Glutamatergic neuron (in vitro differentiated cells): ENCODE measurements at regions not wholly inside any gene's neighbourhood (a gene's known extent, or its start where the extent isn't known, plus 50 kb on each side); places are given as distances from the start of the nearest gene placed in this dataset.

Source experiments
- DNase-seq: peaks from one replicate; pipeline ENCODE4 v3.0.0; 2022
- H3K27ac Mint-ChIP-seq: one replicate; pipeline ENCODE4 v1.8.0; 2020; ENCODE audit warnings: mild to moderate bottlenecking, mixed read lengths, inconsistent platforms; ENCODE audit not compliant: unreplicated experiment
- H3K27me3 Mint-ChIP-seq: one replicate; pipeline ENCODE4 v1.8.0; 2020; ENCODE audit warnings: mild to moderate bottlenecking, moderate library complexity, mixed read lengths, inconsistent platforms; ENCODE audit not compliant: unreplicated experiment
- H3K36me3 Mint-ChIP-seq: one replicate; pipeline ENCODE4 v1.8.0; 2020; ENCODE audit warnings: mild to moderate bottlenecking, mixed read lengths, inconsistent platforms; ENCODE audit not compliant: unreplicated experiment
- H3K4me1 Mint-ChIP-seq: one replicate; pipeline ENCODE4 v1.8.0; 2020; ENCODE audit warnings: mild to moderate bottlenecking, low read depth, mixed read lengths, inconsistent platforms; ENCODE audit not compliant: unreplicated experiment
- H3K4me3 Mint-ChIP-seq: one replicate; pipeline ENCODE4 v1.8.0; 2020; ENCODE audit warnings: mild to moderate bottlenecking, mixed read lengths, inconsistent platforms; ENCODE audit not compliant: unreplicated experiment
- H3K9me3 Mint-ChIP-seq: one replicate; pipeline ENCODE4 v1.8.0; 2020; ENCODE audit warnings: mild to moderate bottlenecking, moderate library complexity, mixed read lengths, inconsistent platforms; ENCODE audit not compliant: unreplicated experiment
- CTCF ChIP-seq: fragments of 200-600 bp; sonication (generic); IDR thresholded peaks from one replicate; pipeline ENCODE4 v1.5.0; 2021; ENCODE audit not compliant: partially characterized antibody, unreplicated experiment

GRCh38 chr12:25659621-25660020 lies 106.5 kb upstream of the LMNTD1 start:
- H3K9me3 Mint-ChIP-seq, result peaks cover 6% of the 10 kb centered on the region
- peaks cover 21% of the 10 kb centered on the region for H3K4me1 Mint-ChIP-seq
- H3K27me3 Mint-ChIP-seq, result peaks cover 2% of the 10 kb centered on the region
- peaks cover 7% of the 10 kb centered on the region for H3K36me3 Mint-ChIP-seq
- H3K4me3 Mint-ChIP-seq, result no peak overlapping the region
- DNase-seq, result no peak
- no peak overlapping the region for H3K27ac Mint-ChIP-seq
- no peak for TF ChIP-seq CTCF

GRCh38 chr12:25670076-25671055 lies 117.3 kb upstream of the LMNTD1 start:
- no peak for DNase-seq
- no peaks in the 10 kb centered on the region for H3K27me3 Mint-ChIP-seq
- no peaks in the 10 kb centered on the region for H3K36me3 Mint-ChIP-seq
- H3K9me3 Mint-ChIP-seq, result peaks cover 1% of the 10 kb centered on the region
- TF ChIP-seq CTCF, result no peak
- no peak overlapping the region for H3K4me3 Mint-ChIP-seq
- peaks cover 6% of the 10 kb centered on the region for H3K4me1 Mint-ChIP-seq
- H3K27ac Mint-ChIP-seq, result no peak overlapping the region

GRCh38 chr12:25675808-25676207 lies 122.7 kb upstream of the LMNTD1 start:
- no peak overlapping the region for H3K27ac Mint-ChIP-seq
- no peak for DNase-seq
- H3K27me3 Mint-ChIP-seq, result no peaks in the 10 kb centered on the region
- no peaks in the 10 kb centered on the region for H3K36me3 Mint-ChIP-seq
- no peak for TF ChIP-seq CTCF
- peaks cover 1% of the 10 kb centered on the region for H3K4me1 Mint-ChIP-seq
- H3K4me3 Mint-ChIP-seq, result no peak overlapping the region
- no peaks in the 10 kb centered on the region for H3K9me3 Mint-ChIP-seq

DNA sequence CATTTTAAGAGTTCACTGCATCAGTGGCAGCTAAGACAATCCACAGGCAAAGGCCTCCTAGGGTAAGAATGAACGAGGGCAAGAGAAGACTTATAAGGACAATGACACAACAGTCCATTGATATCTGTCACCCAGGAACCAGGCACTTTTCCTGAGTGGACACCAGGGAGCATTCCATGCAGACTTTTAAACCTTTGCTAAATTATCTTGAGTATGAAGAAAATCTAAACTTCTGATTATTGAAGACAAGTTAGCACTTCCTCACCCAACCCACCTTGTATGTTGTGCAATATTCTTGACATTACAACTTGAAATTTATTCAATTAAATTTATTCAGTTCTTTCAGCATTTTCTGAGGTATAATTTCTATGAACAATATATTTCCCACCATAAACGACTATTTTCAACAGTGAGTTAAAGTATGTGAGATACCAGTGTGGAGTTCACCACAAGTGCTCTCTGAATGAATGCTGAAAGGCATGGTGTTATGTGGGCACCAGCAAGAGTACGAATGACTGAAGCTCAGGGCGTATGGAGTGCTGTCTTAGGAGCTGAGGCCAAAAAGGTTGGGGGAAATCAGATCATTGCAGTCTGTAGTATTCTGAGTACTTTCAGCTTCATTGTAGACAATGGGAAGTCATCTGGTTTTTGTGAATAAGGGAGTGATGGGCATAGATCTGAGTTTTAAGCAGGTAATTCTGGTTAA lies 124.3 kb upstream of the LMNTD1 start:
- DNase-seq, result no peak
- H3K36me3 Mint-ChIP-seq, result peaks cover under 1% of the 10 kb centered on the region
- TF ChIP-seq CTCF, result no peak
- no peak overlapping the region for H3K4me3 Mint-ChIP-seq
- no peaks in the 10 kb centered on the region for H3K27me3 Mint-ChIP-seq
- peaks cover 1% of the 10 kb centered on the region for H3K4me1 Mint-ChIP-seq
- H3K9me3 Mint-ChIP-seq, result no peaks in the 10 kb centered on the region
- H3K27ac Mint-ChIP-seq, result no peak overlapping the region

GRCh38 chr12:25681580-25681979 lies 128.5 kb upstream of the LMNTD1 start:
- H3K4me3 Mint-ChIP-seq, result no peak overlapping the region

More at GRCh38 chr12:25681580-25681979, 128.5 kb upstream of the LMNTD1 start:
- Mint-ChIP-seq H3K9me3 (no peaks in the 10 kb centered on the region), H3K36me3 (peaks cover 3% of the 10 kb centered on the region), H3K4me1 (no peaks in the 10 kb centered on the region), H3K27me3 (no peaks in the 10 kb centered on the region), H3K27ac (no peak overlapping the region)
- no peak for TF ChIP-seq CTCF
- no peak for DNase-seq
